CD4-positive, alpha-beta memory T cell (primary cell): ENCODE measurements at regions not wholly inside any gene's neighbourhood (a gene's known extent, or its start where the extent isn't known, plus 50 kb on each side); places are given as distances from the start of the nearest gene placed in this dataset.

Experiments
- CTCF ChIA-PET: fragments of 350-600 bp; sonication (Branson Sonifier 250); formaldehyde crosslinking; loops from one replicate; lab custom pipeline; 2021; ENCODE audit warnings: inconsistent platforms; ENCODE audit not compliant: partially characterized antibody; lab: Charles Lee
- POLR2A ChIA-PET: fragments of 350-600 bp; sonication (Branson Sonifier 250); formaldehyde crosslinking; loops from one replicate; lab custom pipeline; 2021; ENCODE audit not compliant: partially characterized antibody; lab: Charles Lee
- DNase-seq, 5 donors: peaks; one replicate each; pipeline versions ENCODE4 v3.0.0 to v3.0.0-alpha.2; 2020 to 2022; ENCODE audit warnings: mixed read lengths in 1 of 5
- H3K27ac ChIP-seq: one replicate; pipeline ENCODE4 v1.7.0; 2013; ENCODE audit warnings: low read depth, low read length
- H3K27me3 ChIP-seq: 2 replicates; pipeline ENCODE4 v1.7.0; 2013; ENCODE audit warnings: mild to moderate bottlenecking, low read length, moderate library complexity; ENCODE audit not compliant: insufficient read depth
- H3K36me3 ChIP-seq: 2 replicates; pipeline ENCODE4 v1.7.0; 2013; ENCODE audit warnings: mild to moderate bottlenecking, low read length, moderate library complexity; ENCODE audit not compliant: insufficient read depth
- H3K4me1 ChIP-seq: 2 replicates; pipeline ENCODE4 v1.7.0; 2013; ENCODE audit warnings: mild to moderate bottlenecking, low read length, moderate library complexity; ENCODE audit not compliant: insufficient read depth
- H3K4me3 ChIP-seq, 2 donors: one replicate each; pipeline ENCODE4 v1.7.0; 2013; ENCODE audit warnings: low read length in 2 of 2, mild to moderate bottlenecking in 1 of 2
- H3K9me3 ChIP-seq, 2 donors: one replicate each; pipeline ENCODE4 v1.7.0; 2013; ENCODE audit warnings: low read length in 2 of 2, control low read depth in 1 of 2; ENCODE audit not compliant: control insufficient read depth in 1 of 2
- H3K27ac Mint-ChIP-seq, 7 donors: one replicate each; pipeline ENCODE4 v1.8.0; 2020 to 2021; ENCODE audit warnings: mixed read lengths in 7 of 7, mild to moderate bottlenecking in 6 of 7, inconsistent platforms in 3 of 7, moderate library complexity in 3 of 7
- H3K27me3 Mint-ChIP-seq, 2 donors: one replicate each; pipeline ENCODE4 v1.8.0; 2020 to 2021; ENCODE audit warnings: mixed read lengths in 2 of 2
- H3K36me3 Mint-ChIP-seq, 2 donors: one replicate each; pipeline ENCODE4 v1.8.0; 2020 to 2021; ENCODE audit warnings: mixed read lengths in 2 of 2, inconsistent platforms in 1 of 2, mild to moderate bottlenecking in 1 of 2
- H3K4me1 Mint-ChIP-seq, 4 donors: one replicate each; pipeline ENCODE4 v1.8.0; 2020 to 2021; ENCODE audit warnings: mixed read lengths in 4 of 4, mild to moderate bottlenecking in 1 of 4
- H3K4me3 Mint-ChIP-seq, 8 donors: one replicate each; pipeline ENCODE4 v1.8.0; 2020 to 2021; ENCODE audit warnings: mixed read lengths in 8 of 8, mild to moderate bottlenecking in 7 of 8, moderate library complexity in 6 of 8, inconsistent platforms in 3 of 8
- H3K9me3 Mint-ChIP-seq, 8 donors: one replicate each; pipeline ENCODE4 v1.8.0; 2020 to 2021; ENCODE audit warnings: mixed read lengths in 8 of 8, mild to moderate bottlenecking in 5 of 8, inconsistent platforms in 3 of 8, moderate library complexity in 1 of 8
- intact Hi-C: fragments of 100-400 bp; cut with micrococcal nuclease; formaldehyde crosslinking; loops from one replicate; pipeline ENCODE4 v1.15.1; 2023

- H3K27ac ChIP-seq = no peak overlapping the region
- H3K36me3 Mint-ChIP-seq = no peaks in the 10 kb centered on the region
- no peak overlapping the region for H3K4me3 ChIP-seq
- no peak for DNase-seq
- no peak overlapping the region for H3K27ac Mint-ChIP-seq
- H3K4me1 ChIP-seq = no peaks in the 10 kb centered on the region
- H3K9me3 Mint-ChIP-seq = no peaks in the 10 kb centered on the region
- intact Hi-C loops = no loop called here
- H3K36me3 ChIP-seq = no peaks in the 10 kb centered on the region
- peaks cover 5 to 8% of the 10 kb centered on the region in 2 donors for H3K27me3 Mint-ChIP-seq
- no peaks in the 10 kb centered on the region for H3K27me3 ChIP-seq
- POLR2A ChIA-PET = no interaction called here
- H3K9me3 ChIP-seq = no peaks in the 10 kb centered on the region
- peaks cover 0 to under 1% (median 0%) of the 10 kb centered on the region in 4 donors for H3K4me1 Mint-ChIP-seq
- no peak overlapping the region for H3K4me3 Mint-ChIP-seq
- CTCF ChIA-PET = interaction anchor here (1.4 kb wide), 1 partner anchor 327 kb away, joined by 3 read pairs; no protein-coding TSS in a partner anchor
These were observed 261.3 kb downstream of the XXYLT1 start for GRCh38 chr3:195009616-195010015.

- Mint-ChIP-seq H3K27ac (no peak overlapping the region), H3K27me3 (peaks cover 5 to 8% of the 10 kb centered on the region in 2 donors), H3K4me3 (no peak overlapping the region), H3K4me1 (peaks cover 5 to 6% (median 5%) of the 10 kb centered on the region in 4 donors), H3K9me3 (no peaks in the 10 kb centered on the region), H3K36me3 (no peaks in the 10 kb centered on the region)
- ChIA-PET POLR2A (no interaction called here), CTCF (interaction anchor here (1.4 to 1.6 kb wide), 2 partner anchors 8 to 328 kb away, joined by 3 to 6 read pairs; no protein-coding TSS in a partner anchor)
- Histone ChIP-seq H3K27ac (no peak overlapping the region), H3K27me3 (no peaks in the 10 kb centered on the region), H3K4me1 (no peaks in the 10 kb centered on the region), H3K9me3 (no peaks in the 10 kb centered on the region), H3K36me3 (no peaks in the 10 kb centered on the region), H3K4me3 (no peak overlapping the region)
- intact Hi-C loops = no loop called here
- no peak for DNase-seq
These were observed 260.3 kb downstream of the XXYLT1 start for GRCh38 chr3:195010551-195011100.

GRCh38 chr3:195011231-195011834 is 259.6 kb downstream of the XXYLT1 start:
- peaks cover 5 to 6% (median 5%) of the 10 kb centered on the region in 4 donors for H3K4me1 Mint-ChIP-seq
- no peak overlapping the region for H3K27ac Mint-ChIP-seq
- DNase-seq = no peak
- H3K4me1 ChIP-seq = no peaks in the 10 kb centered on the region
- no peaks in the 10 kb centered on the region for H3K27me3 ChIP-seq
- H3K36me3 Mint-ChIP-seq = no peaks in the 10 kb centered on the region
- H3K4me3 ChIP-seq = no peak overlapping the region
- no peaks in the 10 kb centered on the region for H3K9me3 ChIP-seq
- H3K27ac ChIP-seq = no peak overlapping the region
- CTCF ChIA-PET = interaction anchor here (1.6 kb wide), 1 partner anchor 8 kb away, joined by 6 read pairs; no protein-coding TSS in a partner anchor
- no peaks in the 10 kb centered on the region for H3K36me3 ChIP-seq
- intact Hi-C loops = no loop called here
- no peak overlapping the region for H3K4me3 Mint-ChIP-seq
- peaks cover 4 to 7% of the 10 kb centered on the region in 2 donors for H3K27me3 Mint-ChIP-seq
- POLR2A ChIA-PET = no interaction called here
- no peaks in the 10 kb centered on the region for H3K9me3 Mint-ChIP-seq

GRCh38 chr3:195012100-195012499 is 258.9 kb downstream of the XXYLT1 start:
- Histone ChIP-seq H3K27me3 (no peaks in the 10 kb centered on the region), H3K4me3 (no peak overlapping the region), H3K27ac (no peak overlapping the region), H3K4me1 (no peaks in the 10 kb centered on the region), H3K9me3 (no peaks in the 10 kb centered on the region), H3K36me3 (no peaks in the 10 kb centered on the region)
- intact Hi-C loops = no loop called here
- Mint-ChIP-seq H3K4me3 (no peak overlapping the region), H3K27ac (no peak overlapping the region), H3K36me3 (no peaks in the 10 kb centered on the region), H3K27me3 (peaks cover 2 to 5% of the 10 kb centered on the region in 2 donors), H3K4me1 (peaks cover 5 to 6% (median 5%) of the 10 kb centered on the region in 4 donors), H3K9me3 (no peaks in the 10 kb centered on the region)
- POLR2A ChIA-PET = no interaction called here
- DNase-seq = no peak
- CTCF ChIA-PET = interaction anchor here (1.6 kb wide), 1 partner anchor 9 kb away, joined by 6 read pairs; no protein-coding TSS in a partner anchor

GRCh38 chr3:195012571-195012970 is 258.4 kb downstream of the XXYLT1 start:
- Histone ChIP-seq H3K27me3 (no peaks in the 10 kb centered on the region), H3K4me1 (no peaks in the 10 kb centered on the region), H3K27ac (no peak overlapping the region), H3K4me3 (no peak overlapping the region), H3K9me3 (no peaks in the 10 kb centered on the region), H3K36me3 (no peaks in the 10 kb centered on the region)
- Mint-ChIP-seq H3K9me3 (no peaks in the 10 kb centered on the region), H3K4me3 (no peak overlapping the region), H3K27me3 (peaks cover 0 to 1% of the 10 kb centered on the region in 2 donors), H3K27ac (no peak overlapping the region), H3K4me1 (peaks cover 5 to 6% (median 5%) of the 10 kb centered on the region in 4 donors), H3K36me3 (no peaks in the 10 kb centered on the region)
- CTCF ChIA-PET = no interaction called here
- POLR2A ChIA-PET = no interaction called here
- DNase-seq = no peak
- intact Hi-C loops = no loop called here

- Histone ChIP-seq H3K27me3 (no peaks in the 10 kb centered on the region), H3K36me3 (no peaks in the 10 kb centered on the region), H3K4me3 (no peak overlapping the region), H3K9me3 (no peaks in the 10 kb centered on the region), H3K27ac (no peak overlapping the region), H3K4me1 (no peaks in the 10 kb centered on the region)
- H3K4me1 Mint-ChIP-seq = peaks cover 5 to 6% (median 5%) of the 10 kb centered on the region in 4 donors
- no peaks in the 10 kb centered on the region for H3K9me3 Mint-ChIP-seq
- intact Hi-C loops = no loop called here
- H3K36me3 Mint-ChIP-seq = no peaks in the 10 kb centered on the region
- H3K27me3 Mint-ChIP-seq = peaks cover 4% of the 10 kb centered on the region in 2 donors
- no peak overlapping the region for H3K27ac Mint-ChIP-seq
- H3K4me3 Mint-ChIP-seq = no peak overlapping the region
- POLR2A ChIA-PET = no interaction called here
- CTCF ChIA-PET = no interaction called here
- no peak for DNase-seq
These were observed 257.3 kb downstream of the XXYLT1 start for GRCh38 chr3:195013411-195014361.

GRCh38 chr3:195015021-195015420 is 255.9 kb downstream of the XXYLT1 start:
- CTCF ChIA-PET = interaction anchor here (1.6 kb wide), 1 partner anchor 327 kb away, joined by 3 read pairs; no protein-coding TSS in a partner anchor
- intact Hi-C loops = no loop called here
- peaks cover 8 to 11% of the 10 kb centered on the region in 2 donors for H3K27me3 Mint-ChIP-seq
- H3K9me3 Mint-ChIP-seq = no peaks in the 10 kb centered on the region
- POLR2A ChIA-PET = no interaction called here
- DNase-seq = no peak
- H3K4me1 Mint-ChIP-seq = peaks cover 5 to 6% (median 5%) of the 10 kb centered on the region in 4 donors
- H3K36me3 Mint-ChIP-seq = no peaks in the 10 kb centered on the region
- Histone ChIP-seq H3K27me3 (no peaks in the 10 kb centered on the region), H3K4me3 (no peak overlapping the region), H3K27ac (no peak overlapping the region), H3K36me3 (no peaks in the 10 kb centered on the region), H3K9me3 (no peaks in the 10 kb centered on the region), H3K4me1 (no peaks in the 10 kb centered on the region)
- H3K4me3 Mint-ChIP-seq = no peak overlapping the region
- peak overlapping the region in 1 of 7 donors; percentile 32 for H3K27ac Mint-ChIP-seq
